ENCODE measurements at regions not wholly inside any gene's neighbourhood (a gene's known extent, or its start where the extent isn't known, plus 50 kb on each side); places are given as distances from the start of the nearest gene placed in this dataset.

DNA sequence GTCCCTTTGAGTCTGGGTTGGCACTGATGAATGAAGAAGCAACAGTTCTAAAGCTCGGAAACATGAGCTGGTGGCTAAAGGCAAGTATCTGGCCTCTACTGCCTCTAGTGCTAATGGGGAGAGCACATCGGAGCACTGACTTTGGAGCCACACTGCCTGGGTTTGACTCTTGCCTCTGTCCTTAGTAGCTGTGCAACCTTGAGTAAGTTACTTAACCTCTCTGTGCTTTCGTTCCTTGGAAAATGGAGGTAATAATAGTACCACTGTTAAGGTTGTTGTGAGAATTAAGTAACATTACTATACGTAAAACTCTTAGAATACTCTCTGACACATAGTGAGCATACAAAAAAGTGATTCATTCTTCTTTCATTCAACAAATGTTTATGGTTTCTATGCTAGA is 211.2 kb downstream of the ATG4C start:
- CTCF ChIA-PET = no interaction called here
- in situ Hi-C loops (cut with MboI) = no loop called here
- POLR2A ChIA-PET = no interaction called here
- RAD21 ChIA-PET (ENCODE audit: unreplicated experiment) = no interaction called here
- no peaks in the 10 kb centered on the region for H3K79me2 ChIP-seq (ENCODE audit: control insufficient read depth, insufficient read depth, low read length)
- peaks cover 0 to 1% of the 10 kb centered on the region in 2 experiments; a peak in 2 of 4 replicates for H3K27me3 ChIP-seq (replicated peaks in 1 of 2; ENCODE audit: control insufficient read depth in 2 of 2, insufficient read depth in 2 of 2, low read length in 1 of 2)
- H3K9me3 ChIP-seq (replicated peaks; ENCODE audit: control insufficient read depth, insufficient read depth, low read length) = no peaks in the 10 kb centered on the region
- FAIRE-seq (no peak), DNase-seq (ENCODE audit: low read depth, low spot score) (no peak), ATAC-seq (no peak)
- H3K9ac ChIP-seq (ENCODE audit: control insufficient read depth, insufficient read depth, low read length) = no peak overlapping the region
- H4K20me1 ChIP-seq (ENCODE audit: control insufficient read depth, insufficient read depth) = no peaks in the 10 kb centered on the region
- H3K27ac ChIP-seq (ENCODE audit: control insufficient read depth, insufficient read depth) = no peak overlapping the region
- H3K4me2 ChIP-seq (ENCODE audit: control insufficient read depth, insufficient read depth) = no peak overlapping the region
- no peaks in the 10 kb centered on the region for H3K36me3 ChIP-seq (ENCODE audit: control insufficient read depth in 2 of 2, insufficient read depth in 2 of 2, low read length in 1 of 2)
- TF ChIP-seq DPF2 (IDR thresholded peaks at IDR 0.05) (no peak), RUNX3 (IDR thresholded peaks at IDR 0.05; ENCODE audit: low read length) (no peak), RELA (IDR thresholded peaks at IDR 0.05; ENCODE audit: borderline replicate concordance, partially characterized antibody) (no peak), SP1 (IDR thresholded peaks at IDR 0.05; ENCODE audit: low read depth, low read length) (no peak)
- 34% methylated on average over 4 of the region's 4 CpGs for WGBS (ENCODE audit: insufficient coverage, insufficient replicate concordance, low lambda C conversion rate, missing lambda C conversion rate)
- no peak overlapping the region for H2AFZ ChIP-seq (ENCODE audit: control insufficient read depth, low read depth, low read length)
- SMC1A ChIA-PET (ENCODE audit: uncharacterized antibody, unreplicated experiment) = no interaction called here
- H3K4me3 ChIP-seq = no peak overlapping the region
- BruUV-seq (replicated peaks) = no TSS peak
- intact Hi-C loops (cut with micrococcal nuclease; ENCODE audit: unreplicated experiment) = no loop called here
- no peaks in the 10 kb centered on the region for H3K4me1 ChIP-seq (ENCODE audit: control insufficient read depth, insufficient read depth, low read length)

GRCh38 chr1:62997884-62998283 is 214.0 kb downstream of the ATG4C start:
- no peaks in the 10 kb centered on the region for H4K20me1 ChIP-seq (ENCODE audit: control insufficient read depth, insufficient read depth)
- no peaks in the 10 kb centered on the region for H3K36me3 ChIP-seq (ENCODE audit: control insufficient read depth in 2 of 2, insufficient read depth in 2 of 2, low read length in 1 of 2)
- H3K9me3 ChIP-seq (replicated peaks; ENCODE audit: control insufficient read depth, insufficient read depth, low read length) = no peaks in the 10 kb centered on the region
- H3K4me2 ChIP-seq (ENCODE audit: control insufficient read depth, insufficient read depth) = no peak overlapping the region
- ChIA-PET POLR2A (no interaction called here), RAD21 (ENCODE audit: unreplicated experiment) (interaction anchor here (0.9 kb wide), 1 partner anchor 154 kb away, joined by 3 read pairs; no protein-coding TSS in a partner anchor), CTCF (interaction anchor here (0.6 kb wide), 1 partner anchor 963 kb away, joined by 3 read pairs; no protein-coding TSS in a partner anchor), SMC1A (ENCODE audit: uncharacterized antibody, unreplicated experiment) (no interaction called here)
- in situ Hi-C loops (cut with MboI) (no loop called here), intact Hi-C loops (cut with micrococcal nuclease; ENCODE audit: unreplicated experiment) (no loop called here)
- no peak overlapping the region for H3K27ac ChIP-seq (ENCODE audit: control insufficient read depth, insufficient read depth)
- no peak for TF ChIP-seq ZNF207 (IDR thresholded peaks at IDR 0.05; ENCODE audit: borderline replicate concordance)
- no peak for DNase-seq (ENCODE audit: low read depth, low spot score)
- no peak overlapping the region for H2AFZ ChIP-seq (ENCODE audit: control insufficient read depth, low read depth, low read length)
- no peaks in the 10 kb centered on the region for H3K4me1 ChIP-seq (ENCODE audit: control insufficient read depth, insufficient read depth, low read length)
- WGBS (ENCODE audit: insufficient coverage, insufficient replicate concordance, low lambda C conversion rate, missing lambda C conversion rate) = 59% methylated on average over 5 of the region's 5 CpGs
- no peak overlapping the region for H3K9ac ChIP-seq (ENCODE audit: control insufficient read depth, insufficient read depth, low read length)
- H3K79me2 ChIP-seq (ENCODE audit: control insufficient read depth, insufficient read depth, low read length) = no peaks in the 10 kb centered on the region
- FAIRE-seq = no peak
- H3K4me3 ChIP-seq = no peak overlapping the region
- no TSS peak for BruUV-seq (replicated peaks)
- no peak for ATAC-seq
- H3K27me3 ChIP-seq (replicated peaks in 1 of 2; ENCODE audit: control insufficient read depth in 2 of 2, insufficient read depth in 2 of 2, low read length in 1 of 2) = peaks cover 0 to 1% of the 10 kb centered on the region in 2 experiments; a peak in 2 of 4 replicates
